HG03108 (cell line): ENCODE measurements at regions not wholly inside any gene's neighbourhood (a gene's known extent, or its start where the extent isn't known, plus 50 kb on each side); places are given as distances from the start of the nearest gene placed in this dataset.

Experiments used
- ATAC-seq: cut with Tn5 transposase; IDR thresholded peaks from one replicate; pipeline ENCODE4 v1.9.1; 2021; ENCODE audit warnings: moderate library complexity; ENCODE audit not compliant: unreplicated experiment

DNA sequence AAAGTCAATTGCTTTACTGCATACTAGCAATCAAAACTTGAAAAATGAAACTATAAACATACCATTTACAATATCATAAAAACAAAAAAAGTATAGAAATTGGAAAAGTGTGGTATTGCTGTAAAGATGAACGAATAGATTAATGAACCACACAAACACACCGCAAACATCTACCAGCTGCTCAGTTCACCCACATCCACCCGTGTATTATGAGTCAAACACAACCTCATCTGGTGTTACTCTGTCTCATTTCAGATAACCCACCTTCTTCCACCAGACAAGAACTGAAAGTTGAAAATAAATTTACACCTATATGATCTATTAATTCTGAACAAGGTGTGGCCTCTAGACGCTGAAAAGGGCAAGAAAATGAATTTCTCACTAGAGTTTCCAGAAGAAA, 53.3 kb downstream of the BLID start:
- no peak for ATAC-seq

DNA sequence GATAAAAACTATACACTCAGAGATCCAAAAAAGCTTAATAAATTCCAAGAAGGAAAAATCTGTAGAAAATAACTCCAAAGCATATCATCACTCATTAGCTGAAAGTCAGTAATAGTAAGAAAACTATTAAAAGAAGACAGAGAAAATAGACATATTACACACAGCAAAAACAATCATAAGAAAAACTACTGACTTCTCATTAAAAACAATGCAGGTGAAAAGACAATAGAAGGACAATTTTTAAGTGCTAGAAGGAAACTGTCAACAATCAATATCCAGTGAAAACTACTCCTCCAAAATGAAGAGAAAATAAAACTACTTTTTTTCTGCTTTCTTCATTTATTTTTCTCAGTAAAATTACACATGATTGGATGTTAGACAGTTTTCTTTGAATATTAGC, 56.5 kb downstream of the BLID start:
- no peak for ATAC-seq

DNA sequence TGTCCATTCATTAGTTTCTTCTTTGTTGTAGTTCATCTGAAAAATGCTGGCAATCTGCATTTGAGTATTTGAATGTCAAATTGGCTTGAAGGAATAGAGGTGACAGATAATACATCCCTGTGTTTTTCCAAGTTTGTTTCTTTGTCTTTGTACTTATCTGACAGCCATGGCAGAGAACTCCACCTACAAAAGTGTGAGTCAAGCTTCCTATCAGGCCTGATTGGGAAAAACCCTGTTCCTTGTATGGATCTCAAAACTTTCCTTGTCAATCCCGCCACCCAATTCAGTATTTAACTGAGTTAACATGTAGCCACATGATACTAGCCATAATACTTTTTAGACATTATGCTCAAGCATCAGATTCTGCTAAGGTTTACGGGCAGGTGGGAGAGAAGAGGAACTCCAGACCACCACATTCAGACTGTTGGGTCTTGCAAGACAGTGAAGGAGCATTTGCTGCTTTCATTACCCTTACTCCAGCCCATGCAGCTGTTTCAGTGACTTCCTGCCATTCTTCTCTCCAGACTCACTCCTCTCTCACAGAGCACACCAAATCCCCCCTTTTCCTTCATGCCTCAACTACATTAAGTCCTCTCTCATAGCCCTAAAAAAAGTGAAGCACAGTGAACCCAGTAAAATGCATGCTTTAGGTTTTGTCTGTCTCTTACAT, 65.9 kb downstream of the BLID start:
- ATAC-seq, result no peak

DNA sequence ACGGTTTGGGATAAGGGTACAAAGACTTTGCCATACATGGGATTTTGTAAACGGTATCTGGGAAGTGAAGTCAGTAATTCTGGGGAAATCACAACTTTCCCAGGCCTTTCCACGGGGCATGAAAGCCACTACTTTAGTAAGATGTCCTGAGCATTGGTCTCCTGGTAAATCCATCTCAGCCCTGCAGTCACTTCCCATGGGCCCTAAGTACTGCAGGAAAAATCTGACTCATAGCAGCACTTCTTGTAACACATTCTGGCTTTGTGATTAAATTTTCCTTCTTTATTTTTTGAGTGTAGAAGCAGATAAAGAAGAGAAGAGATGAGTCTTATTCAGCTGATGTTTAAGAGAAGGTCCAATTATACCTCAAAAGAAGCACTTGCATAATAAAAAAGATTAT, 67.6 kb downstream of the BLID start:
- ATAC-seq, result no peak

DNA sequence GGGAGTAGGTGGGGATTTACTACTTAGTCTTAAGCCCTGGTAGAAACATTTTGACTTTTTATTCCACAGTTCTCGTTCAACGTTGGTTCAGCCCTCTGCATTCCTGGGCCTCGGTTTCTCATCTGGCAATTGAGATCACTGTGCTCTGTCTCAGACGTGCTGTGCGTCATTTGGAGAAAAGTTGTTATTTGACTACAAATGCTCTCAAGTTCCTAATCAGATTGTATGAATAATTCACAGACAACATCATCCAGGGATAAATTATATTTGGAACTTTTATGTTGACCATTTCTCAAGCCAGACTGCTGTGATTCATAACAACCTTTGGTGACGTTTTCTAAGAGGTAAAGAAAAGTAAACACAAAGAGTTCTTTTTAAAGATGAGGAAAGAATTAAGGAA, 69.2 kb downstream of the BLID start:
- no peak for ATAC-seq

DNA sequence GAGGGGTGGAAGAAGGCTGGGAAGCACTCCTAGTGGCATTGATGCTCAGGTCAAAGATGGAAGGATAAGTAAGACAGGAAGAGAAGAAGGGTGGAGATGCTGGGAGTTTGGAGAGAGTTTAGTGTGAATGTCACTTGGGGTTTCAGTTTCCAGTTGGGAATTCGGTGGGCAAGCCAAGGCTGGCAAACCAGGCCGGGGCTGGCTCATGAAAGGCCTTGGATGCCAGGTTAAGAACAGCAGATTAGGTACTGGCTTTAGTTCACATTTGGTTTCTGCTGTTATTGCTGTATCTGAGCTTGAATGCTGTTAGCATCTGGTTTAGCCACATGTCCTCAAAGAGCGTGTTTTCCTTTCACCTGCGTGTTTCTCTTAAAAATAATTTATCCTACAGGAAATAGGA, 69.6 kb downstream of the BLID start:
- ATAC-seq, result no peak

DNA sequence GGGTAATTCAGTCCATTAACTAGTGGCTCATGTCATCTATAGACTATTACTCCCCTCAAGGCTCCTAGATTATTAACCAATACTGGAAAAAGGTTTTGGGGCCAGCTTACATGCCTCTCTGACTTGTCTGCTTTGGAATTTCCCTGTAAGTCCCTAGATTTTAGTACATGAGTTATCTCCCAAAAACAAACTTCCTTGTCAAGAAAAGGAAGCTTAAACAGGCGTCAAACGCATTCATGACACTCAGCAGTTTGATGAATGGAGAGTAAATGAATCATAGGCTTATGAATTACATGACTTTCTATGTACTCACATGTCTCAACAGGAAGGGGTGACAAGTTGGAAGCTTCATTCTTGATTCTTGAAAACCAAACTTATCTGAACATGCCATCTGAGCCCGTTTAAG, 70.8 kb downstream of the BLID start:
- ATAC-seq, result no peak

DNA sequence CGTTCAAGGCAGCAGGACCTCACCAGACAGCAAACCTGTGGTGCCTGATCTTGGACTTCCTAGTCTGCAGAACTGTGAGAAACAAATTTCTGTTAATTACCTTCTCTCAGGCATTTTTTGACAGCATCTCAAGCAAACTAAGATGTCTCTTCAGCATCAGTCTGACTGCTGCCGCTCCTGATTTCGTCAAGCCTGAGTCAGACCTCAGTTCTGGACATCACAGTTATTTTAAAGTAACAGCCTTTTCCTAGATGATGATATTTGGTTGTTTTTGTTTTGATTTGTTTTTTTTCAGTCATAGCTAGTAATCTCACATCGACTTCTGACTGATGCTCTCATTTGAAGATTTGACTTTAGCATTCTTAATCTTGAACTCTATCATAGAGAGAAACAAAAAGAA, 71.9 kb downstream of the BLID start:
- ATAC-seq, result no peak

DNA sequence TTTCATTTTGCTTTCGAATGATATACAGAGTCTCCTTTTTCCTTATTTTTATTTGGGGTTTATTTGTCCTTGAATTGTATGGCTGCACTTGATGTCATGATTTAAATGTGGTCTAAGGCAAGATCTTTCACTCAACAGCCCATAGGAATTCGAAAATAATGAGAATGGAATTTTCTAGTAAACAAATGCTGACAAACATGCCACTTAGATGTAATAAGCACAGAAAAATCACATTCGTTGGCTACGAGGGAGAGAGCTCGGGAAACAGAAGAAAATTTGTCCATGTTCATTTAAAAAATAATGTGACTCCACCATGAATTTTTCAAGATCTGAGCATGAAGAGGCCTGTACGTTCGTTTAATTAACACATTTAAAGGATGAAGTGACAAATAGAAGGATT, 73.0 kb downstream of the BLID start:
- no peak for ATAC-seq

DNA sequence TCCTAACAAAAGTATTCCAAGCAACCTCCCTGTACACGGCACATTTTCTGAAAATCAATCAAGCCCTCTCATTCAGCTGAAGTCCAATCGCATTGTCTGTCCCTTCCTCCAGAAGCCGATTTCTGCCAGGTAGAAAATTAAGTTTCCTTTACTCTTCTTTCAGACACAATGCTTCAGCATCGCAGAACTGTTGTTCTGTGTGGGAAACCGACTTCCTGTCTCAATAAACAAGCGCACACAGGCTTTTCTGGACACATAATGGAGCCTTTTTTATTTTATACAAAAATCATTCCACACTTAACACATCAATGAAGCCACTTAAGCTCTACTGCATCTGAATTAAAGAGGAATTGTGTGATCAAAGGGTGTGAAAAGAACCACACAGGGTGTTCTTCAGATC, 75.6 kb downstream of the BLID start:
- no peak for ATAC-seq

DNA sequence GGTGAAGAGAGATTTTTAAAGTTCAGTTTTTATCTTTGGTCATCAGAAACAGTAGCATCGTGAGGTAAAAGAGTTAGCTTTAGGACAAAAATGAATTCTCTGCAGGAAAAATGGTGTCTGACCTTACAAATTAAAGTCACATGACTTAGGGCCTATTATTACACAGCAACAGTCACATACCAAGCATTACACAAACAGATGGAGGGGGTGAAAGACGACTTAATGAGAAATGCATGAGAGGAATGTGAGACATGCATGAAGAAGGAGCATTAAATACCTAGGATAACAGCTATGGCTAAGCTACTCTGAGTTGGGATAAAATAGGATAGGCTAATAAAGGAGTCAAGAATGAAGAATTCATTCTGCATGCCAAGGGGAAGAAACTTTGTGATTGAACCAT, 77.5 kb downstream of the BLID start:
- no peak for ATAC-seq

DNA sequence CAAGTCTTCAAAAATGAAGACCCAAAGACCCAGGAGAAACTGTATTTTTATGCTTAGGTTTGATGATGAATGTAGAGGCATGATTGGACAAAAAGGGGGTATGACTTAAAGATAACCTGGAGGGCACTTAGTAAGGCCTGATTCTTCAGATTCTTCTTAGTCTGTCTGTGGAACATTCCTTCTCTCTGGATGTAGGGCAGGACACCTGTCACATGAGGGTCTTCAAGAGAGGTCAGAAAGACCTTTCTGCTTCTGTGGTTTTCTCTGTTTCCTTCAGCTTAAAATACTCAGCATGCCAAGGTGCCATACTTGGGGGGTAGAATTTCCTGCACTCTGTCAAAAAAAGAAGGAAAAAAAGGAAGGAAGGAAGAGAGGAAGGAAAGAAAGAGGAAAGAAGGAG, 78.1 kb downstream of the BLID start:
- no peak for ATAC-seq

DNA sequence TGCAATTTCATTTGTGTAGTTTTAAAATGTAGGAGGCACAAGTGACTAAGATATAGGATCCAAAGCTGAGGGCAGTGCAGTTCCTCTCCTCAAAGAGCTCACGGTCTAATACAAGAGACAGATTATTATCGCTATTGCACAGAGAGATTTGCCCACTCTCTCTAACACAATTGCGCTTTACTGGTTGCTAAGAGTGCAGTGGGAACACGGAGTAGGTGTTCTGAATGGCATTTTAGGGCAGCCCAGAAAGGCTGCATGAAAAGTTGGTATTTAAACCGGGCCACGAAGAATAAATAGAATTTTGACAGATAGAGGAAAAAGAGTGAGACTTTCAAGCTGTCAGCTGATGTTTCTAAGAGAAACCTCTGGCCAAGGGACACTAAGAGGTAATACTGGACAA, 79.5 kb downstream of the BLID start:
- ATAC-seq, result no peak

DNA sequence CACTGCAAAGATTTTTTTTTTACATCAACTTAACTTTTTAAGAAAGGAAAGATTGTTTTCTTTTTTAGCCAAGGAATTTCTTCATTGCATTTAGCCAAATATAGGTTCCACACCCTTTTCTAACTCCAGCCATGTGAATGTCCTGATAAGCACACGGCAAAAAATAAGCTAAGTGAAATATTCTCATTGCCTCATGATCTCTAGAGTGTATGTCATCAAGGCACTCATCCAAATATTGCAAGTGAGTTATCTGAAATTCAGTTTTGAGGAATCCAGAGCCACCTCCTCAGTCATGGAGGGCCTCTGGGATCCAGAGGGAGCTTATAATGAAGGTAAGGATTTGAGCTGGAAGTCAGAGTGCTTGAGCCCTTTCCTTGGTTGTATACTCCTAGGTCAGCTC, 80.0 kb downstream of the BLID start:
- no peak for ATAC-seq

DNA sequence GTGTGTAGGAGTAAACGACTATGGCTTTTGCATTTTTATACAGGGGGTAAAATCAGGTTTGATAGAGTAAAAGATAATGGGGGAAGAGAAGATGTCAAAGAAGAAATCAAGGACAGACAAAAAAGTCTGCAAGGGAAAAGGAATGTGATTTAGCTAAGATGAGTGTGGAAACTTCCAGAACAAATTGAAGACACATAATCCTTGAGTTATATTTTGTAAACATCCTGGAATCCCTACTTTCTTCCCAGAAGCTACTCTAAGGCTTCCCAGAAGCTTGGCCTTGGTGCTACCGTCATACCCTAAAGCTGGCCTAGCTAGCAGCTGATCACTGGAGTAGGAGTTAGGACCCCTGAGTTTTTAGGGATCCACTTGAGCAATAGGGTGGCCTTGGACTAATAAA, 82.4 kb downstream of the BLID start:
- no peak for ATAC-seq

DNA sequence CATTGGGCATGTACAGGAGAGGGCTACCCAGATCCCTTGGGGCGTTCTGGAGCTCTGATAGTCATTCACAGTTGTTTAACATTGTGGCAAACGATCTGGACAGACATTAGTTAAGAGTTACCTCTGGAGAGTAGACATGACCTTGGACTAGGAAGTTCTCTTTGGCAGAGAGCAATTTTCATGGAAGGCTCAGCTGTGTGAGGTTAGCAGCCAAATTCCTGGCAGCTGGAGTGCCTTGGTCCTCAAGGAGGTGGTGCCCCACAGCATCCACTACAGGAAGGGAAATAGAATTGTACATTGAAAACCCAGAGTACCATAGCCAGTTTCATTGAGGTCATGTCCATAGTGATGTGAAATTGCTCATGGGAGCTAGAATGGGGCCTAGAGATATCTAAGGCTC, 82.8 kb downstream of the BLID start:
- no peak for ATAC-seq

DNA sequence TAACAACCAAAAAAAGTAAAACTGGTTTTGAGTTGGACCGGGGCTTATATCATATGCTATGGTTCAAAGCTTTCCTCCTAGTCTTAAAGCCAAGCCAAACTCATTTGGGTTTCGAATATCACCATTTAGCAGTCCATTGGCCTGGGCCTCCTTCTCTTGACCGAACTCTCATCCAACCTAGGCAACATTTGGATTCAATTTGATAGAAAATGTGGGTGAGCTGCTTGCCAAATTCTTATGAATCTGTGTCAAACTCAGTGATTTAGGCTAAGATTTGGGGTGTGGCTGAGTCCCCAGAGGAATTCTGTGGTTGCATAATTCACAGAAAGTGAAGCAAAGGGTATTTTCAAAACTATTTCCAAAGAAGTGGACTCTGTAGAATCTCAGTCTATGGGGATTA, 83.7 kb downstream of the BLID start:
- no peak for ATAC-seq

DNA sequence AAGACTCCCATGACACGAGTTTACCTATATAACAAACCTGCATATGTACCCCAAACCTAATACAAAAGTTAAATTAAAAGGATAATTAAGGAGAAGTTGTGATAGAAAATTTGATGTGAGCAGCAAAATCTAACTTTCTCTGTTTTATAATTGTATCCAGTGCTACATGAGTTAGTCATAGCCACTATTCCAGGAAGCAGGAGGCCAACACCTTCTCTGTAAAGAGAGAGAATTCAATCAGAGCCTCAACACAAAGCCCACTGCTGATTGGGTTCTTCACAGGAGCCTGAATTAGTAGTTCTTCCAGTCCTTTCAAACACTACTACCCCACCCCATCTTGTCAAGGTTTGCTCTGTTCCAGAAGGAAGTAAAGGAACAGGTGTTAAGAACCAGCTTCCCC, 84.2 kb downstream of the BLID start:
- ATAC-seq, result no peak

DNA sequence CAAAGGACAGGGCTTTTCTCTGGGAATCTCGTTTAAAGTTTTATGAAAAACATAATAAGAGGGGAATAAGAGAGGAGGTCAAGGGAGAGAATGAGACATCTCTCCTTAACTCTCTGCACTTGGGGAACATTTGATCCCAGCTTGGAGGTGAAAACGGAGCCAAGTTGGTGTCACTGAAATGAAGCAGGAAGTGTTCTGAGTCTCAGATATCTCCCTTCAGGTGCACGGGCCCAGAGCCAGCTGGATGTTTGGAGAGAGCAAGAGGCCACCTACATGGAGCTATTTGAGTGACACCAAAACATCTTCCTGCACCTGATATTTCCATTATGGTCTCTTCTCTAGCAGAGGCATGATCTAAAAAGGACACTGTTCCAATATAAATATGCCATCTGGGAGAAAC, 85.7 kb downstream of the BLID start:
- ATAC-seq, result no peak

DNA sequence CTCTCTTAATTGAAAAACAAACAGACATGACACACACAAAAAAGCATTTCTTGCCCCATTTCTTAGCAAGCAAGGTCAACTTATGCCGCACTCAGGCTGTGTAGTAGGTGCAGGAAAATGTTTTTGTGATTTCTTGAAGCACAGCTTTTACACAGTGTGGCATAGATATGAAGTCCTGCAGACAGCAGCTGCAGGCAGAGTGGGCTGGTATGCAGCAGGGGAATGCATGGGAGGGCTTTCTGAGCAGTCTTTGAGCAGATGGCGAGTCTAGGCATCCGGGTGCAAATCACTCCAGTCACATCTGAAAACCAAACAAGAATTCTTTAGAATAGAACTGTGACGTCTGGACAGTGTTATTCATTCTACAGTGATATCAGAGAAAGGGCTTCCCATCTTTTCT, 87.5 kb downstream of the BLID start:
- no peak for ATAC-seq

DNA sequence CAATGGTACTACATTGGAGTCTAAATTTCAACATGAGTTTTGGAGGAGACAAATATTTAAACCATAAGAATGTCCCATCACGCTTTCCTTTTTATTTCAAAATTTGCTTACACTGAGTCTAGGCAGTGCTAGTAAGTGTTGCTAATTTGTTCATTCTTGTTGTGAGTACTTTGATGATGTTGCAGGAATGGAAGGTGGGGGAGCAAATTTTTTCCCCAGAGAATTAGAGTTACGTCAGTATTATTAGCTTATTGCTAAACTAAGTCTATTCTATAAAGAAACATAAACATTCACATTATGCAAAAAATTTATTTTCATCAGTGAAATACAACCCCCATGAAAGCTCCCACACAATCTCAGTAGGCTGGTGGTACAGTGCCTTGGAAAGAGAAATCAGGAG, 88.0 kb downstream of the BLID start:
- ATAC-seq, result no peak

DNA sequence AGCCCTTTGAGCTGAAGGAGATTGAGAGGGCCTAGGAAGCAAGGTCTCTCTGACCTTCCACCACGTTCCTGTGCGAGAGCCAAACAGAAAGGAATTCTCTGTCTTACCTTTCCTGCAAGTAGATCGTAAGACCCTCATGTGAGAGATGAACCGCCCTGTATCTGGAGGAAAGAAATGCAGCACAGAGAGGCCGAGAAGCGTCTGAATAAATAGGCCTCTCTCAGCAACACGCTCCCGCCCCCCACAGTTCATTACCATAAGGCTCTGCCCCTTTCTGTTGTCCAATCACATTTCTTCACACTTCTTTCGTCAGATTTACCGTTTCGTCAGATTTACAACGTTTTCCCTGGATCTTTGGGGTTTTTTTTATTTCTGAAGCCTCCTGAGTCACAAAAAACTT, 90.3 kb downstream of the BLID start:
- ATAC-seq, result no peak

DNA sequence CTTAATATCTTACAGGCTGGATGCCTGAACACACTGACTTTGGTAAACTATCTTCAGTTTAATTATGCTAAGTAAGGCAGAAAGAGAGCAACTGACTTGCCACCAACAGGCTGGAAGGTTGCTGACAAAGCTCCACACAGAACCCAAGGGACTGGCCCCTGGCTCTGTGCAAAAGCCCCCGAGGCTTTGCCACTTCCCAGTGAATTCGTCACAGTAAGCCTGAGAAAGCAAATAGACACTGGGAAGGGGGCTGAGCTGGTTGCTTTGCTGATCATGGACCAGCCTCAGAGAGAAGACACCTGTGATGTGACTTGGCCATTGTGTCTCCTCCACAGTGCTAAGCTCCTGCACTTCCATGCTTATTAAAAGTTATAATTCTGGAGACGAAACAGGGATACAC, 91.7 kb downstream of the BLID start:
- no peak for ATAC-seq
